WTC11 (cell line): ENCODE measurements at regions not wholly inside any gene's neighbourhood (a gene's known extent, or its start where the extent isn't known, plus 50 kb on each side); places are given as distances from the start of the nearest gene placed in this dataset.

ENCODE experiments used
- ATAC-seq: fragments of 200-7000 bp; cut with Tn5 transposase; 2 replicates; pipeline ENCODE4 v1.10.0; 2021; ENCODE audit warnings: mild to moderate bottlenecking, moderate library complexity
- CTCF ChIA-PET: fragments of 300-600 bp; sonication (Branson Sonifier 250); formaldehyde crosslinking; loops from one replicate; lab custom pipeline; 2021; ENCODE audit warnings: antibody characterized with exemption; lab: Charles Lee
- POLR2A ChIA-PET: fragments of 350-600 bp; sonication (Branson Sonifier 250); formaldehyde crosslinking; loops from one replicate; lab custom pipeline; 2021; ENCODE audit warnings: antibody characterized with exemption; lab: Charles Lee
- DNase-seq: peaks from one replicate; pipeline ENCODE4 v3.0.0; 2021; ENCODE audit warnings: low spot score
- H3K27ac Mint-ChIP-seq: 2 replicates; pipeline ENCODE4 v1.8.0; 2021; ENCODE audit warnings: mixed read lengths
- H3K27me3 Mint-ChIP-seq: 2 replicates; pipeline ENCODE4 v1.8.0; 2021; ENCODE audit warnings: low read depth, mild to moderate bottlenecking, moderate library complexity, mixed read lengths
- H3K36me3 Mint-ChIP-seq: 2 replicates; pipeline ENCODE4 v1.8.0; 2021; ENCODE audit warnings: mixed read lengths
- H3K4me1 Mint-ChIP-seq: 2 replicates; pipeline ENCODE4 v1.8.0; 2022; ENCODE audit warnings: mixed read lengths
- H3K4me3 Mint-ChIP-seq: 2 replicates; pipeline ENCODE4 v1.8.0; 2021; ENCODE audit warnings: mild to moderate bottlenecking, moderate library complexity, mixed read lengths
- H3K9me3 Mint-ChIP-seq: 2 replicates; pipeline ENCODE4 v1.8.0; 2021; ENCODE audit warnings: mixed read lengths
- AFF4 ChIP-seq: sonication (generic); formaldehyde crosslinking; IDR thresholded peaks from 2 replicates; pipeline ENCODE4 v1.8.1; 2023; ENCODE audit warnings: mild to moderate bottlenecking, missing genetic modification reagents, borderline replicate concordance
- CBFB ChIP-seq: sonication (generic); formaldehyde crosslinking; IDR thresholded peaks from 2 replicates; pipeline ENCODE4 v1.8.1; 2022; ENCODE audit warnings: mild to moderate bottlenecking, low read depth, missing genetic modification reagents
- EMX1 ChIP-seq: fragments of 250-450 bp; sonication (Bioruptor Pico); IDR thresholded peaks from 2 replicates; pipeline ENCODE4 v1.8.0; 2021; ENCODE audit warnings: mild to moderate bottlenecking
- GABPB1 ChIP-seq: sonication (generic); formaldehyde crosslinking; IDR thresholded peaks from 2 replicates; pipeline ENCODE4 v1.8.1; 2023; ENCODE audit warnings: mild to moderate bottlenecking, missing genetic modification reagents
- GRHL2 ChIP-seq: fragments of 250-450 bp; sonication (Bioruptor Pico); IDR thresholded peaks from 2 replicates; pipeline ENCODE4 v1.8.0; 2022; ENCODE audit warnings: mild to moderate bottlenecking, moderate library complexity; ENCODE audit not compliant: insufficient replicate concordance, severe bottlenecking
- HMGXB4 ChIP-seq: sonication (generic); formaldehyde crosslinking; IDR thresholded peaks from 2 replicates; pipeline ENCODE4 v1.8.1; 2023; ENCODE audit warnings: mild to moderate bottlenecking, moderate library complexity, missing genetic modification reagents
- IRF1 ChIP-seq: sonication (generic); formaldehyde crosslinking; IDR thresholded peaks from 2 replicates; pipeline ENCODE4 v1.8.0; 2023; ENCODE audit warnings: missing genetic modification reagents
- JAZF1 ChIP-seq: fragments of 250-450 bp; sonication (Bioruptor Pico); IDR thresholded peaks from 2 replicates; pipeline ENCODE4 v1.9.0; 2021; ENCODE audit warnings: moderate library complexity, mild to moderate bottlenecking, inconsistent platforms
- PRRX2 ChIP-seq: fragments of 250-450 bp; sonication (Bioruptor Pico); IDR thresholded peaks from 2 replicates; pipeline ENCODE4 v1.8.0; 2021; ENCODE audit warnings: mild to moderate bottlenecking
- SOX15 ChIP-seq: fragments of 250-450 bp; sonication (Bioruptor Pico); IDR thresholded peaks from 2 replicates; pipeline ENCODE4 v1.9.0; 2021; ENCODE audit warnings: mild to moderate bottlenecking
- ZNF396 ChIP-seq: fragments of 250-450 bp; sonication (Bioruptor Pico); IDR thresholded peaks from 2 replicates; pipeline ENCODE4 v1.8.0; 2021; ENCODE audit warnings: mild to moderate bottlenecking, moderate library complexity, borderline replicate concordance
- ZNF416 ChIP-seq: fragments of 250-450 bp; sonication (Bioruptor Pico); IDR thresholded peaks from 2 replicates; pipeline ENCODE4 v1.9.0; 2021; ENCODE audit warnings: mild to moderate bottlenecking, inconsistent platforms
- TF ChIP-seq, protein P1 (sequence below): sonication (generic); formaldehyde crosslinking; IDR thresholded peaks from 2 replicates; pipeline ENCODE4 v1.8.1; 2022; ENCODE audit warnings: mild to moderate bottlenecking, missing genetic modification reagents, moderate library complexity, borderline replicate concordance
- TF ChIP-seq, protein P2 (sequence below): sonication (generic); formaldehyde crosslinking; conservative IDR thresholded peaks from 2 replicates; pipeline ENCODE4 v1.8.1; 2023; ENCODE audit warnings: mild to moderate bottlenecking, low read depth, missing genetic modification reagents, moderate library complexity

- no peak for TF ChIP-seq GRHL2 (CRISPR knock-in tag)
- no peak for TF ChIP-seq SOX15 (CRISPR knock-in tag)
- TF ChIP-seq HMGXB4 (CRISPR knock-in tag), result no peak
- TF ChIP-seq PRRX2, result no peak
- TF ChIP-seq, protein P1, sequence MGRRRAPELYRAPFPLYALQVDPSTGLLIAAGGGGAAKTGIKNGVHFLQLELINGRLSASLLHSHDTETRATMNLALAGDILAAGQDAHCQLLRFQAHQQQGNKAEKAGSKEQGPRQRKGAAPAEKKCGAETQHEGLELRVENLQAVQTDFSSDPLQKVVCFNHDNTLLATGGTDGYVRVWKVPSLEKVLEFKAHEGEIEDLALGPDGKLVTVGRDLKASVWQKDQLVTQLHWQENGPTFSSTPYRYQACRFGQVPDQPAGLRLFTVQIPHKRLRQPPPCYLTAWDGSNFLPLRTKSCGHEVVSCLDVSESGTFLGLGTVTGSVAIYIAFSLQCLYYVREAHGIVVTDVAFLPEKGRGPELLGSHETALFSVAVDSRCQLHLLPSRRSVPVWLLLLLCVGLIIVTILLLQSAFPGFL (CRISPR knock-in tag), result no peak
- TF ChIP-seq AFF4 (CRISPR knock-in tag), result no peak
- no peak for TF ChIP-seq ZNF416 (CRISPR knock-in tag)
- TF ChIP-seq JAZF1, result no peak
- TF ChIP-seq ZNF396 (CRISPR knock-in tag), result no peak
- TF ChIP-seq IRF1, result no peak
- no peak for TF ChIP-seq EMX1 (CRISPR knock-in tag)
These were observed 157.0 kb downstream of the MDFIC start (continued) for GRCh38 chr7:115078851-115079250.

DNA sequence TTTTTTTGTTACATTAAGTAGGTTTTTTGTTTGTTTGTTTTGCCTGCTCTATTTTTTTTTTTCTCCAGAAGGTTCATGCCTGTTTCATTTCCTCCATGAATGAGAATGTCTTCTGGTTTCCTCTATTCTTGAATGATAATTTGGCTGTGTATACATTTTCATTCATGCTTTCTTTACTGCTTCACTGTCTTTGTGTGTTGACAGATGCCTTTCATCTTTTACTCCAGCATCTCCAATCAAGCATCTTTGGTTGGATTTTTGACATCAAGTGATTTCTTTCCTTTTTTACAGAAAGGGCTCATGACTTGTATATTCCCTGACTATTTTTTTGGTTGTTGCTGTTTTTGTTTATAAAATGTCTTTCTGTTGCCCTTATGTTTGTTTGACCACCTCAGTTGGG is 156.5 kb downstream of the MDFIC start:
- no peak for DNase-seq
- ChIA-PET CTCF (no interaction called here), POLR2A (no interaction called here)
- H3K27ac Mint-ChIP-seq, result no peak overlapping the region
- no peaks in the 10 kb centered on the region for H3K36me3 Mint-ChIP-seq
- H3K27me3 Mint-ChIP-seq, result no peaks in the 10 kb centered on the region
- no peak for ATAC-seq
- H3K4me3 Mint-ChIP-seq, result no peak overlapping the region
- peaks cover 3% of the 10 kb centered on the region; the same call in 1 of the 2 replicates for H3K4me1 Mint-ChIP-seq
- peaks cover 6% of the 10 kb centered on the region for H3K9me3 Mint-ChIP-seq
- TF ChIP-seq, protein P2, sequence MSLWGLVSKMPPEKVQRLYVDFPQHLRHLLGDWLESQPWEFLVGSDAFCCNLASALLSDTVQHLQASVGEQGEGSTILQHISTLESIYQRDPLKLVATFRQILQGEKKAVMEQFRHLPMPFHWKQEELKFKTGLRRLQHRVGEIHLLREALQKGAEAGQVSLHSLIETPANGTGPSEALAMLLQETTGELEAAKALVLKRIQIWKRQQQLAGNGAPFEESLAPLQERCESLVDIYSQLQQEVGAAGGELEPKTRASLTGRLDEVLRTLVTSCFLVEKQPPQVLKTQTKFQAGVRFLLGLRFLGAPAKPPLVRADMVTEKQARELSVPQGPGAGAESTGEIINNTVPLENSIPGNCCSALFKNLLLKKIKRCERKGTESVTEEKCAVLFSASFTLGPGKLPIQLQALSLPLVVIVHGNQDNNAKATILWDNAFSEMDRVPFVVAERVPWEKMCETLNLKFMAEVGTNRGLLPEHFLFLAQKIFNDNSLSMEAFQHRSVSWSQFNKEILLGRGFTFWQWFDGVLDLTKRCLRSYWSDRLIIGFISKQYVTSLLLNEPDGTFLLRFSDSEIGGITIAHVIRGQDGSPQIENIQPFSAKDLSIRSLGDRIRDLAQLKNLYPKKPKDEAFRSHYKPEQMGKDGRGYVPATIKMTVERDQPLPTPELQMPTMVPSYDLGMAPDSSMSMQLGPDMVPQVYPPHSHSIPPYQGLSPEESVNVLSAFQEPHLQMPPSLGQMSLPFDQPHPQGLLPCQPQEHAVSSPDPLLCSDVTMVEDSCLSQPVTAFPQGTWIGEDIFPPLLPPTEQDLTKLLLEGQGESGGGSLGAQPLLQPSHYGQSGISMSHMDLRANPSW (CRISPR knock-in tag), result no peak
- TF ChIP-seq, protein P1 (CRISPR knock-in tag), result no peak
- TF ChIP-seq CBFB (CRISPR knock-in tag) (no peak), GABPB1 (CRISPR knock-in tag) (no peak)
